GM18517 (cell line): ENCODE measurements at regions not wholly inside any gene's neighbourhood (a gene's known extent, or its start where the extent isn't known, plus 50 kb on each side); places are given as distances from the start of the nearest gene placed in this dataset.

Source experiments
- ATAC-seq: cut with Tn5 transposase; IDR thresholded peaks from one replicate; pipeline ENCODE4 v1.9.1; 2021; ENCODE audit warnings: mild to moderate bottlenecking, moderate library complexity; ENCODE audit not compliant: unreplicated experiment

DNA sequence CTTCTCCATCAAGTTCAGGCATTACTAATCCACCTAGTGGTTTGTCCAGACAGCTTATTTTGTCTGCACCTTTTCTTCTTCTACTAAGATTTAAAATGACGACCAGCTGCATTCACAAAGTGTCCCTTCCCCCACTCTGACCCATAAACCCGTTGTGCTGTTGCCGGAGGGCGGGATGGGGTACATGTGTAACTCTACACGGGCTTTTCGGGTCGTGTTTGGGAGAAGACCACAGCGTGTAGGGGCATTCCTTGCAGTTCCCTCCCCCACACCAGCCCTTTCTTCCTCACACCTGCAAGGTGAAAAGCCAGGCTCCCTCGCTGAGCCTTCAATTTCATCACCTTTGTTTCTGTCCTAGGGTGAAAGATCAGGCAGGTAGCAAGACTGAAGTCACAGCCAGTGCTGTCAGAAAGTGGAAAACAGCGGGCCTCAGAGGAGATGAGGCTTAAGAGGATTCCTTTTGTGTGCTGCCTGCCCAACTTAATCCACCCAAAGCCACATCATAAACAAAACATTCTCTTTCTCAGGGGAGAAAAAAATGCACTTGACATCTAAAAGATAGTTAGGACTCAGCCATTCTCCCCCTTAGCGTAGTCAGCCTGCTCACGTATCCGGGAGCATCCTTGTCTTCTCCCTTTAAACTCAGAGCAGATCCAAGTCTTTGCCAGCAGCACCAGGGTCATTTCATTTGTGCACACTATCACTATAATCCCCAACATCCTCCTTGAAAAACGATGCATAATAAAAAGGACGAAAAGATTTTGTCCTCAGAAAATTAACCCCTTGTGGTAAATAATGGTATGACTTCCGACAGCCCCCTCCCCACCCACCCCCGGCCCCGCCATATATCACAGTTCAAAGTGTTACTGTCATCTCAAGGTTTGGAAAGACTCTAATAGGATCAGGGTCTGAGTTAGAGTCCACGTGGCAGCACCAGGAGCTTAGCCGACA, 599.0 kb downstream of the RAB28 start:
- ATAC-seq, result no peak

DNA sequence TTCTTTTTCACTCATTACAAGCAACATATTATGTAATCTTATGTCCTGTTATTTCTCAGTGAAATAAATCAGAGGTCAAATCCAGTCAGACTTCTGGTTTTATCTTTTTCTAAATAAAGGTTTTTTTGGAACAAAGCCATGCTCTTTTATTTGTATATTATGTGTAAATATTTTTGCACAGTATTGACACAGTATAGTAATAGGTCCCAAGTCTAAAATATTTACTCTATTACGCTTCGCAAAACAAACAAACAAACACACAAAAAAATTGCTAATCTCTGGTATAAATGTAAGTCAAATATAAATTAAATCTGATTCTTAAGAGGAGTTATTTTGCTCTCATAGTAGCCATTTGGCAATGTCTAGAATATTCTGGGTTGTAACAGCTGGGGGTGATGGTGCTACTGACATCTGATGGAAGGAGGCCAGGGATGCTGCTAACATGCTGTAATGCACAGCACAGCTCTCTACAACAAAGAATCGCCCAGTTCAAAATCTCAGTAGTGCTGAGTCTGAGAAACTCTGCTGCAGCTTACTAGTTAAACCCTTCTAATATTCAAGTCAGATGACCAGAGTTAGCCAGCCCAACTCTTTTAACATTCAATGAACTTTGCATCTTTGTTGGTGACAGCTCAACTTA, 602.1 kb downstream of the RAB28 start:
- no peak for ATAC-seq

DNA sequence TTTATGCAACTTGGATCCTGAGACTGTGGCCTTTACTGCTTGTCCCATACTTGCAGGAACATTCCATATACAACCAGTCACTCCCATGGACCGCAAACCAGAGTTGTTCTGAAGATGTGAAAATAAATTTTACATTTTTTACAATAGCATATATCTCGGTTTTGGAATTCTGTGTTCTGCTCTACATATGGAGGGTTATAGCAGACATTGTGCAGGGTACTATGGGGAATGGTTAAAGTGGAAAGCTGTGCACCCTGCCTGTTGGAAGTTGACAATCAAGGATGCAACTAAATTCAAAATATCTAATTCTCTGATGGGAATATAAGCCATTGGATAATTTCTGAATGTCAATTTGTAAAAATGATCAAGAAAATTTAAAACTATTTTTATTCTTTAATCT, 603.3 kb downstream of the RAB28 start:
- no peak for ATAC-seq

DNA sequence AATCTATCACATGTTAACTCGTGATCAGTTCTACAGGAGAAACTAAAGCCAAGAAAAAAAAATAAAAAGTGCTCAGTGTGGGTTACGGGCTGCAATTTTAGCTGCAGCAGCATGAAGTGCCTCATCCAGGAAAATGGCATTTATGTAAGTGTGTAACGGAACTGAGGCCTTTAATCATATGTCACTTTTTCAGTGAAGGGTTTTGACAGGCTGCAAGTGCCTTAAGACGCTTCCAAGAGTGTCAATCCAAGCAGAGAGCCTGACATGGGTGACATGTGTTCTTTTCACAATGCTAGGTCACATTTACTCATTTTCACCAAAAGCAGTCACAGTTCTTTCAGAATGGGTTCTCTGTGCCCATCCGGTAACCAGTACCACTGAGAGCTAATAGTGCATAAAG, 604.6 kb downstream of the RAB28 start:
- no peak for ATAC-seq

DNA sequence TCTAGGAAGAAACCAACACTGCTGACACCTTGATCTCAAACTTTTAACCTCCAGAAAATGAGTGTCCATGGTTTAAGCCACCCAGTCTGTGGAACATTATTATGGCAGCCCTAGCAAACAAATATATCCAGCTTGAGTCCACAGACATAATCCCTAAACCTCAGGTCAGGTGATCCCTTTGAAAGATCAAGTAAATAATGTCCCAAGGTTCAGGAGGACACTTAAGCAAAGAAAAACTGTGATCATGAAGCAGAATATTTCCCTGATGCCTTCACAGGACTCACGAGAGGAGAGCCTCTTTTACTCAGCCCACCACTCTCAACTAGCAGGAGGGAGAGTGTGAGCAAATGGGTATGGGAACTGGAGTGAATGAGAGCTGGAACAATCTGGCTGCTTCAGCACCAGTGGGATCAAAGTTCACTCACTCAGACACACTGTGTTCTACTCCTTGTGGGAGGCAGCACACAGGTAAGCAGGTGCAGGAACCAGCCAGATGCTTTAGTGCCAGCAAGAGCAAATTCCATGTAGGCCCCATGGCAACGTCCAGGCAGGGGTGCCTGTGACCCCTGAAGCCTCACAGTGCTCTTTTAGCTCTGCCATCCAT, 608.4 kb downstream of the RAB28 start:
- no peak for ATAC-seq

DNA sequence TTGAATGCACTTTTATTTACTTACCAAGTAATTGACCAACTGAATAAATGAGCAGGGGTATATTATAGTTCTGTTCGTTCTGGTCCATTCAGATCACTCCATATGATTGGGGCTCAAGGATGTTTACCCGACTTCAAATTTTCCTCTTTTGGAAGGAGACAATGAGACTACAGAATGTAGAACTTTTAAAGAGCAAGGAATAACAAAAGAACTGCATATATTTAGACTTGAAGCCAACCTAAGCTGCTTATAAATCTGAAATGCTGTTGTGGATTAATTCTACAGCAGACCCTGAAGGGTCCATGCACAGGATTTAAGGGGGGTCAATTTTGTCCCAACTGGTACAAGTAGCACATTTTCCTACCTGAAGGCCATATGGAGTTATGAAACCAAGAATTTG, 610.8 kb downstream of the RAB28 start:
- no peak for ATAC-seq

DNA sequence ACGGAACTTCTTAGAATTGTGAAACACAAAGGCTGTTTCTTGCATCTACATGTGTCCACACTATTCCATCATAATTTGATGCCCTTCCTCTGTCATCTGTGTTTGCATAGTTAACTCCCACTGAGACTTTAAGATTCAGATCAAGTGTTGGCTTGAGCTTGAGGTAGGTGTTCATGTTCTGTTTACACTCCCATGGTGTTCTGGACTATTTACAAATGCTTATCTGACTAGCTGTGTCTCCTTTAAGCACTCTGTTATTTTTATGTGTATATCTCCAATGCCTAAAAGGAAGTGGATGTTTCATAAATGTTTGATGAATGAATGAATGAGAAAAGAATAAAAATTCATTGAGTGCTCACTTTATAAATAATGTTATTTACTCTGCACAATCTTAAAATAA, 622.7 kb downstream of the RAB28 start:
- ATAC-seq, result no peak

DNA sequence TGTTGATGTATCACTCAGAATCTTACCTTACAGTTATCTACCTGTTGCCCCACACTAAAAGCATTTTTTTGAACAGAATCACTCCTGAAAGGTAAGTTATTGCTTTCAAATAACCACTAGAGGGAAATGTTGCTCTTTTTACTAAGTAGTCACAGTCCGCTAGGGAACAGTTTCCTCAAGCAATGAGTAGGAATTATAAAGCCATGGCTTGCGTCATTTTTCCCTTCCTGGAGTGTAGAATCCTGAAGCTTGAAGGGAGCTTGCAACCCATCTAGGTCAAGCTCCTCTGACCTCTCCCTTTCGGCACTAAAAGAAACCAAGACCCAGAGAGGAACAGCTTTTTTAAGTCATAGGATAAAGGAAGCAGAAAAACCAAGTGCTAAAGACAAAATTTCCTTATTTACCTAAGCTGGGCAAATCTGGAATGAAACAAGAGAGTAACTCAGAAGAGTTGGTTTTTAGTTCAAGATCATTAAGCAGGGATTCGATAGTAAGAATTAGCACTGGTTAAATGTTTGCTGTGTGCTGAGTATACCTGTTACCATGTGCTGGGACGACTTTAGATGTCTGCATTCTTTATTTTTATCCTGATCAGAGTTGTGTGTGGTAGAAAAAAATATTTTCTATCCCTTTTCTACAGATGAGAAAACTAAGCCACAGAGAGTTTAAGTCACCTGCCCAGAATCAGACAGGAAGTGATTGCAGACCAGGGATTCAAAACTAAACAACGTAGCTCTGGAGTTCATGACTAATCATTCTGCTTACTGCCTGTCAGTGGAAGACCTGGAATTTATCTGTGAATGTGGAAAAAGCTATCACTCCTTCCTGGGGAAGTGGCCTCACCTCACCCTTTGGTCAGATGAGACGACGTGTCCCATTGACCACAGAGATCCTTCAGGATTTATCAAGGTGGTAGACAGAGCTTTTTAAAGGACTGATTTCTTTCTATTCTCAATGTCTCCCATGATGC, 631.5 kb downstream of the RAB28 start:
- ATAC-seq, result no peak

DNA sequence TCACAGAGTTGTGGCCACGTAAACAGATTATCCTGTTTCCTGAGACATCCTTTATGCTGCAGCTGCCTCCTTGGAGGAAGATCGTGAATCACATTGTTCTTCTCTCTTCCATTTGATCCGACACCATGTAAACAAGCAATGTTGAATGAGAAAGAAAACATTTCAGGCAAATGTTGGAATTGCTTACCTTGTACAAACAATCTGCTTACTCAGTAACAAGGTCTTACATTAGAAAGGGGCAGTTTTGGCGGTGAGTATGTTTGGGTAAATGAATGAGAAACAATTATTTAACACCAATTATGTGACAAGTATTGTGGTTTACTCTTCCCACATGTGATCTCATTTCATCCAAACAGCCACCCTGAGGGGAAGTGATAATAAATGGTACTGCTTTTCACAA, 637.8 kb downstream of the RAB28 start:
- no peak for ATAC-seq

DNA sequence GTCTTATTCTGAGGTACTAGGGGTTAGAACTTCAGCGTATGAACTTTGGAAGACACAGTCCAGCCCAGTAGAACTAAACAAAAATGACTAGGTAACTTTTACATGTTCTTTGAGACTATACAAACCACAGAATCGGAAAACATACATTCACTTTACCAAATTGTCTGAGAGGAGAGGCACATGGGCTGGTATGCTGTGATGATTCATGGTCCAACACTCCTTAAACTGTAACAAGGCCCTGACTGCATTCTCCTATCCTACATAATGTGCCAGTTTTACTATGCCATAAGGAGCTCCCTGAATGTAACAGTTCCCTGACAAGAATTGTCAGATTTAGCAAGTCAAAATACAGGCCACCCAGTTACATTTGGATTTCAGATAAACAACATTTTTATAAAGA, 640.0 kb downstream of the RAB28 start:
- ATAC-seq, result no peak

DNA sequence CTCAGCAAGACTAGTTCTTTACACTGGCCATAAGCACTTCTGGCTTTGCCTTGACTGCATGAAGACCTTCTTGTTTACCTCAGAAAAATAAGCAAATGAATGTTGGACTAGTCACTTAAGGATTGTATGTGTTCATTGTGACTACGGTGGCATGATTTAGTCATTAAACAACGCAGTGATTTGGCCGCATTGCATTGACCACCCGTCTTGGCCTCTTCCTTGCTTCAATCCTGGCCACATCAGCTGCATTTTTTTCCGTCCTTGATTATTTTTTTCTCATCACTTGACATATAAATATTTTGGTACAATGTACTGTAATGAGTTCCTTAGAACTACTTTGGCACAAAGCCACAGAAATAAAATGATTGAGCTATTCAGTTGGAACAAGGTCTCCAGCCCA, 656.2 kb downstream of the RAB28 start:
- no peak for ATAC-seq

DNA sequence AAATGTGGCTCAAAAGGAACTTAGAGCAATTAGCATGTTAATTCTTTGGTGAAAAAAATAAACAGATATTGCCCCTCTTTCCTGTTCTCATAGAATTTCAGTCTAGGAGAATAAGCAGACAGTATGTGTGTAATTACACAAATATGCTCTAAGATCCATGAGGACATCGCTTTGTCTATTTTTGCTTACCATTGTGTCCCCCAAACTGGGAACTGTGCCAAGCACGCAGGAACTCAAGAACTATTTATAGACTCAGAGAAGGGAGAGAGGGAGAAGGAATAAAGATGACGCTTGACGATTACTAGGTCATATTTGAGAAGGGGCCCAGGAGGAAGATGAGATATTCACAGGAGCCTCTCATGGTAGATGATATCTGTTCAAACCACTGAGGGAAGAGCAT, 692.6 kb downstream of the RAB28 start:
- ATAC-seq, result no peak

DNA sequence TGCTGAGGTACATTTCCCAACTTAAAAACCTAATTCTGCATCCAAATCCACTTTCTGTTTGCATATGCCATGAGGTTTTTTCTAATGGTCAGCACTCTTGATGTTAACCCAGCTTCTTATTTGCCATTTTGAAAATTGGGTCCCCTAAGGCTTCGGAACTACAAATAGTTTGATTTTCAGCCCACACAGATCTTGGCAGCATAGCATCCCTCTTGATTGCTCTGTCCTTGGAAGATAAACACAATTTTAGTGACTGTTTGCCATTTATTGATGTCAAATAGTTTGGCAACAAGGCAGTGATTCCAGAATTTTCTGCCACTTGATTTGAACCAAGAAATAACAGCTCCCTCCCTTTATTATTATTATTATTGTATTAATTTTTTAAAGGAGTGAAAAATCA, 696.9 kb downstream of the RAB28 start:
- no peak for ATAC-seq

DNA sequence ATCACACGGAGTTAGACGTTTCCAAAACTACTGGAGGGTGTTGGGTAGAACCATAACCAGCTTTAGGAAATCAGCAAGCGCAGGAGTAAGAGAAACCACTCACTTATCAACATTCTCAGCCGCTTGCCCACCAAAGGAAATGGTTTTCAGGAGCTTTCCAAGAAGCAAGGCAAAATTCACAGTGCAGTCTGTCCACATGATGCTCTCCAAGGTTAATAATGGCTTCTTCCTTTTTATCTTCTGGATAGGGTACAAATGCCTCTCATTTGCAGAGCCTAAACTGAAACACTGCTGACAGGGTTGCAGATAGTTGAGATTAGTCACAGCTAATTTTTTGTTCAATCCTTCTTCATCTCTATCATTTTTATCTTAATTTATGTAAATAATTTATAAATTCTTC, 705.4 kb downstream of the RAB28 start:
- no peak for ATAC-seq

DNA sequence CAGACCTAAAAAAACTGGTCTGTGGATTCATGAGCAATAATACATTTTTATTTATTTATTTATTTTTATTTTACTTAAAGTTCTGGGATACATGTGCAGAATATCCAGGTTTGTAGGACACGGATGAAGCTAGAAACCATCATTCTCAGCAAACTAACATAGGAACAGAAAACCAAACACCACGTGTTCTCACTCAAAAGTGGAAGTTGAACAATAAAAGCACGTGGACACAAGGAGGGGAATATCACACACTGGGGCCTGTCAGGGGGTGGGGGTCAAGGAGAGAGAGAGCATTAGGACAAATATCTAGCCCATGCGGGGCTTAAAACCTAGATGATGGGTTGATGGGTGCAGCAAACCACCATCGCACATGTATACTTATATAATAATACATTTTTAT, 705.9 kb downstream of the RAB28 start:
- no peak for ATAC-seq

DNA sequence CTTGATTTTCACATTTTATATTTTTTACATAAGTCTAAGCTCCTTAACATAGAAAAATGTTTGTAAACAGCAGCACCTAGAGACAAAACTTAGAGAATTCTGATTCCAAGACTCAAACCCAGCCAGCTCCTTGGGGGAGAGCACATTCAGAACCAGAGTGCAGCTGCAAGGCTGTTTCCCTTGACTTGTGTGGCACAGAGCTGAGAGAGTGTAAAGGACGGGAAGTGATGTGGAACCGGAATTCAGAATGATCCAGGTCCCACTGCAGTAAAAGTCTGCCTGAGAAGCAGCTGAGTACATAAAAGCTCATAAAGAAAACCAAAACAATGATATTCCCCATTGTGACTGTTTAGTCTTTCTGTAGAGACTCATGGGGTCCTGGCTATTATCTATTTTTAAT, 713.8 kb downstream of the RAB28 start:
- ATAC-seq, result no peak

DNA sequence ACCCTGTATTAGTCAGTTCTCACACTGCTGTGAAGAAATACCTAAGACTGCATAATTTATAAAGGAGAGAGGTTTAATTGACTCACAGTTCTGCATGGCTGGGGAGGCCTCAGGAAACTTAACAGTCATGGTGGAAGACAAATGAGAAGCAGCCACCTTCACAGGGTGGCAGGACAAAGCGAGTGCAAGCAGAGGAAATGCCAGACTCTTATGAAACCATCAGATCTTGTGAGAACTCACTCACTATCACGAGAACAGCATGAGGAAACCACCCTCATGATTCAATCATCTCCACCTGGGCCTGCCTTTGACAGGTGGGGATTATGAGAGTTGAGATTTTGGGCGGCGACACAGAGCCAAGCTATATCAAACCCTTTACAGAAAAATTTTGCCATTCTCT, 722.4 kb downstream of the RAB28 start:
- ATAC-seq, result no peak

DNA sequence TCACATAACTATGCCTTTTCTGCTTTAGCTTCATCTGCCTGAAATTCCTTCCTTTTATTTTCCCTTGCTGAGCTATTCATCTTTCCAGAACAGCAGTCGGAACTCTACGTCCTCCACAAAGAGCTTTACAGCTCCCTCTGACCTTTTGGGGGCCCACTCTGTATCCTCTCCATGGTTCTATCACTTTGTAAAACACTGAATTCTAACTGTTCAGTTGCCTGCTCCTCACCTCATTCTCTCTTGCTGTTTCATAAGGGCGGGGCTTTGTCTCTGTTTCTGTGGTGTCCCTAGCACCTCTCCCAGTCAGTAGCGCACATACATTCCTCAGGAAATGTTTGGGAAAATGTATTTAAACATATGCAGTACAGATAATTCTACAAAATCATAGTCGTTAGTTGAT, 737.0 kb downstream of the RAB28 start:
- no peak for ATAC-seq

DNA sequence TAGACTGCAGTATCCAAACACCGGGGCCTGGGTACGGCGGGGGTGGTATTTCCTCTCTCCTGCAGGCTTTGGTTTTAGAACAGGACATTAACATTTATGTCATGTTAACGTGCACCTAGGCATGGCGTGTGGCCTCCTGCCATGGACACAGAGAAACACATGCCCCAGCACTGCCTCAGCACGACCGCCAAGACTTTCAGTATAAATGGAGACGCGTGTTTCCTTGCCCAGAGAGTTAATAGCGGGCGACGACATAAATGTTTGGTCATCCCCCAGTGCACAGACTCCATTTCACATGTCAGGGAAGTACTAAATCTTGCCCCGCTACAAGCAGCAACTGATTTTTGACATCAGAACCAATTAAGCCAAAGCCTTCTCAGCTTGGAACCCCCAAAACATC, 737.9 kb downstream of the RAB28 start:
- ATAC-seq, result no peak

DNA sequence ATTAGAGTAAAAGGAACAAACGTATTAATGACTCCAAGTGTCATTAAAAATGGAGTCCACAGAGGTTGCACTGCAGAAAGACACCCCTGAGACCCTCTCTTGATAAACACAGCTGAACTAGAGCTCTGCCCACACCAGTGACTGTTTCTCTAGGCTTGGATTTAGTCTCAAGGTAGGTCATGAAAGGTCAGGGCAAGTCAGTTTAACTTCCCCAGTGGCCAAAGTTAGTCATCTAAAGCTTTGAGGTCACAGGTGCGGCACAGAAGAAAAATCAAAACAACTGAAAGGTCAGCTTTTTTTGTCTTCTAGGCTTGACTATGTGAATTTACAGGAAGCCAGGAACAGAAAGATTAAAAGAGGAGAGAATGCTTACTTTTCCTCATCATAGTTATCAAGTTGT, 749.6 kb downstream of the RAB28 start:
- no peak for ATAC-seq

DNA sequence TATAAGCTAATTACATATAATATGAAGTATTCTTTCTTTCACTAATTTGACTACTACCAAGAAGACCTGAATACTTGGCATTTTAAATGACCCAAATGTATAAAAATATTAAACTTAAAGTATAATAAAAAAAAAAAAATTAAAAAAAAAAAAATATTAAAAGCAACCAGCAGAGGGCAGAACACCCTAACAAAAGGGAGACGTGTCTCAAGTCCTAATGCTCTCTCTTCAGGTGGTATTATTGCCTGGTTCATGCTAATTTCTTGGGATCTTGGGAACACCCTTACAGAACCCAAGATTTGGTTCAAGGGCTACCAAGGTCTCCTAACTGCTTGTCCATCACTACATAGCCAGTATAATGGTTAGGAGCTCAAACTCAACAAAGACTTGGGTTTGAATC, 754.8 kb downstream of the RAB28 start:
- no peak for ATAC-seq
